Ishikawa (cell line): ENCODE measurements at regions not wholly inside any gene's neighbourhood (a gene's known extent, or its start where the extent isn't known, plus 50 kb on each side); places are given as distances from the start of the nearest gene placed in this dataset.

Source experiments
- CEBPB ChIP-seq: IDR thresholded peaks from 2 replicates; pipeline ENCODE4 v1.6.1; 2012
- CREB1 ChIP-seq: IDR thresholded peaks from 2 replicates; pipeline ENCODE4 v1.6.1; 2012; ENCODE audit warnings: low read depth
- EGR1 ChIP-seq: IDR thresholded peaks from 2 replicates; pipeline ENCODE4 v1.6.1; 2012
- EP300 ChIP-seq: IDR thresholded peaks from 2 replicates; pipeline ENCODE4 v1.6.1; 2012; ENCODE audit warnings: borderline replicate concordance
- FOXM1 ChIP-seq: IDR thresholded peaks from 2 replicates; pipeline ENCODE4 v1.6.1; 2012; ENCODE audit warnings: low read depth, borderline replicate concordance
- NFIC ChIP-seq: IDR thresholded peaks from 2 replicates; pipeline ENCODE4 v1.6.1; 2012
- RAD21 ChIP-seq: IDR thresholded peaks from 2 replicates; pipeline ENCODE4 v1.6.1; 2012; ENCODE audit warnings: low read depth
- TAF1 ChIP-seq: IDR thresholded peaks from 2 replicates; pipeline ENCODE4 v1.6.1; 2012; ENCODE audit warnings: low read depth, mild to moderate bottlenecking
- TCF12 ChIP-seq: IDR thresholded peaks from 2 replicates; pipeline ENCODE4 v1.6.1; 2012; ENCODE audit warnings: low read depth
- TEAD4 ChIP-seq: IDR thresholded peaks from 2 replicates; pipeline ENCODE4 v1.6.1; 2012
- YY1 ChIP-seq: IDR thresholded peaks from 2 replicates; pipeline ENCODE4 v1.6.1; 2012; ENCODE audit warnings: low read depth
- ZBTB7A ChIP-seq: IDR thresholded peaks from 2 replicates; pipeline ENCODE4 v1.6.1; 2012; ENCODE audit warnings: low read depth
- TF ChIP-seq, protein P1 (sequence below): IDR thresholded peaks from 2 replicates; pipeline ENCODE4 v1.6.1; 2012; ENCODE audit warnings: low read depth, mild to moderate bottlenecking
- TF ChIP-seq, protein P2 (sequence below): IDR thresholded peaks from 2 replicates; pipeline ENCODE4 v1.6.1; 2012
- TF ChIP-seq, protein P3 (sequence below): IDR thresholded peaks from 2 replicates; pipeline ENCODE4 v1.6.1; 2012

DNA sequence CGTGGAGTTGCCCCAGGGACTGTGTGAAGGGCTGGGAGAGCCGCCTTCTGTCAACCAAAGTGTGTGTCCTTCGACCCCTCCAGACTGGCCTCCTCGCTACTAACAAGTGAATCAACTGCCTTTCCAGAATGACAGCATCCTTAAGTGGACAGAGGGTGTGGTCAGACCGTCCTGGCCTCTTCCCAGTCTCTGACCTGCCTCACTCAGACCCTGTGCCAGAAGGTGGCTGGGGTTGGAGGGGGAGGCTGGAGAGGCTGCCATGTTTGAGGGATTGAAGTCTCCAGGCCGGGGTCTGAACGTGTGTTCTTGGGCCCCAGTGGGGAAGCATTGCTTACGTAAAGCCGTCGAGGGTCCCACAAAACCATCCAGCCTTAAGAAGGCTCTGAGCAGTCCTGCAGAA is 389.3 kb upstream of the IRX4 start:
- TF ChIP-seq TEAD4 (no peak), YY1 (no peak), EGR1 (no peak), RAD21 (no peak), EP300 (no peak), NFIC (no peak), FOXM1 (no peak), ZBTB7A (no peak), CEBPB (no peak)
- TF ChIP-seq, protein P1, sequence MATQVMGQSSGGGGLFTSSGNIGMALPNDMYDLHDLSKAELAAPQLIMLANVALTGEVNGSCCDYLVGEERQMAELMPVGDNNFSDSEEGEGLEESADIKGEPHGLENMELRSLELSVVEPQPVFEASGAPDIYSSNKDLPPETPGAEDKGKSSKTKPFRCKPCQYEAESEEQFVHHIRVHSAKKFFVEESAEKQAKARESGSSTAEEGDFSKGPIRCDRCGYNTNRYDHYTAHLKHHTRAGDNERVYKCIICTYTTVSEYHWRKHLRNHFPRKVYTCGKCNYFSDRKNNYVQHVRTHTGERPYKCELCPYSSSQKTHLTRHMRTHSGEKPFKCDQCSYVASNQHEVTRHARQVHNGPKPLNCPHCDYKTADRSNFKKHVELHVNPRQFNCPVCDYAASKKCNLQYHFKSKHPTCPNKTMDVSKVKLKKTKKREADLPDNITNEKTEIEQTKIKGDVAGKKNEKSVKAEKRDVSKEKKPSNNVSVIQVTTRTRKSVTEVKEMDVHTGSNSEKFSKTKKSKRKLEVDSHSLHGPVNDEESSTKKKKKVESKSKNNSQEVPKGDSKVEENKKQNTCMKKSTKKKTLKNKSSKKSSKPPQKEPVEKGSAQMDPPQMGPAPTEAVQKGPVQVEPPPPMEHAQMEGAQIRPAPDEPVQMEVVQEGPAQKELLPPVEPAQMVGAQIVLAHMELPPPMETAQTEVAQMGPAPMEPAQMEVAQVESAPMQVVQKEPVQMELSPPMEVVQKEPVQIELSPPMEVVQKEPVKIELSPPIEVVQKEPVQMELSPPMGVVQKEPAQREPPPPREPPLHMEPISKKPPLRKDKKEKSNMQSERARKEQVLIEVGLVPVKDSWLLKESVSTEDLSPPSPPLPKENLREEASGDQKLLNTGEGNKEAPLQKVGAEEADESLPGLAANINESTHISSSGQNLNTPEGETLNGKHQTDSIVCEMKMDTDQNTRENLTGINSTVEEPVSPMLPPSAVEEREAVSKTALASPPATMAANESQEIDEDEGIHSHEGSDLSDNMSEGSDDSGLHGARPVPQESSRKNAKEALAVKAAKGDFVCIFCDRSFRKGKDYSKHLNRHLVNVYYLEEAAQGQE: no peak
- TF ChIP-seq, protein P2, sequence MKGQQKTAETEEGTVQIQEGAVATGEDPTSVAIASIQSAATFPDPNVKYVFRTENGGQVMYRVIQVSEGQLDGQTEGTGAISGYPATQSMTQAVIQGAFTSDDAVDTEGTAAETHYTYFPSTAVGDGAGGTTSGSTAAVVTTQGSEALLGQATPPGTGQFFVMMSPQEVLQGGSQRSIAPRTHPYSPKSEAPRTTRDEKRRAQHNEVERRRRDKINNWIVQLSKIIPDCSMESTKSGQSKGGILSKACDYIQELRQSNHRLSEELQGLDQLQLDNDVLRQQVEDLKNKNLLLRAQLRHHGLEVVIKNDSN: no peak
- TF ChIP-seq, protein P3, sequence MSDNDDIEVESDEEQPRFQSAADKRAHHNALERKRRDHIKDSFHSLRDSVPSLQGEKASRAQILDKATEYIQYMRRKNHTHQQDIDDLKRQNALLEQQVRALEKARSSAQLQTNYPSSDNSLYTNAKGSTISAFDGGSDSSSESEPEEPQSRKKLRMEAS: no peak

DNA sequence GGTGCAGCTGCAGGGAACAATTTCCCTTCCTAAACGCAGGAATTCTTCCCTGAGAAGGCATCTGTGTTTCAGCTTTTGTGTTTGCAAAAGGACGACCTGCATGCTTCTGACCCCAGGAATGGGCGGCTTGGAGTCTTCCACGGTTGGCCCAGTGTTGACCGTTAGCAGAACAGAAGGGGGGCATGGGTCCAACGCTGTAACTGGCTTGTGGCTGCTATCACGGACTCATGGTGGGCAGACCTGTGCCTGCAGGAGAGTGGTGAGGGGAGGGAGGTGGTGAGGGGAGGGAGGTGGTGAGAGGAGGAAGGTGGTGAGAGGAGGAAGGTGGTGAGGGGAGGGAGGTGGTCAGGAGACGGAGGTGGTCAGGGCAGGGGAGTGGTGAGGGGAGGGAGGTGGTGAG is 388.6 kb upstream of the IRX4 start:
- TF ChIP-seq RAD21 (no peak), EGR1 (no peak), CREB1 (no peak), ZBTB7A (no peak), EP300 (no peak), NFIC (no peak), YY1 (no peak), FOXM1 (no peak), TEAD4 (no peak), TAF1 (no peak), CEBPB (no peak), TCF12 (no peak)
- TF ChIP-seq, protein P1: no peak
- TF ChIP-seq, protein P2: no peak
- TF ChIP-seq, protein P3: no peak

DNA sequence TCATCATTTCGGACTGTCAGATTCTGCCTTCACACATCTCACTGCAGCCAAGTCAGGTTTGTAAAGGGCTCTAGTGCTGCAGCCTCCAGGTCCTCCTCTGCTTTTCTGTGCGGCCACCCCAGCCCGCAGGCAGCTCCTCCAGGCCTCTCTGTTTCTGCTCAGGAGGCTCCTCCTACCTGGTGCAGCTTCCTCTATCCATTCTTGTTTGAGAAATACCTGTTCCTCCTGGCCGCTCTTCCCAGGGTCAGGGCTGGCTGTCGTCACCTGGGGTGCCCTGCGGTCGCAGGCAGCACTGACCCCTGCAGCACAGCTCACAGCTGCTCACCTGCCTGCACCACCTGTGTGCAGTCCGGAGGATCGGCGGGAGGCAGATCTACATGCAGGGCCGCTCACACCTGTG is 387.7 kb upstream of the IRX4 start:
- TF ChIP-seq CEBPB (no peak), TEAD4 (no peak), TAF1 (no peak), NFIC (no peak), YY1 (no peak), EGR1 (no peak), EP300 (no peak)

DNA sequence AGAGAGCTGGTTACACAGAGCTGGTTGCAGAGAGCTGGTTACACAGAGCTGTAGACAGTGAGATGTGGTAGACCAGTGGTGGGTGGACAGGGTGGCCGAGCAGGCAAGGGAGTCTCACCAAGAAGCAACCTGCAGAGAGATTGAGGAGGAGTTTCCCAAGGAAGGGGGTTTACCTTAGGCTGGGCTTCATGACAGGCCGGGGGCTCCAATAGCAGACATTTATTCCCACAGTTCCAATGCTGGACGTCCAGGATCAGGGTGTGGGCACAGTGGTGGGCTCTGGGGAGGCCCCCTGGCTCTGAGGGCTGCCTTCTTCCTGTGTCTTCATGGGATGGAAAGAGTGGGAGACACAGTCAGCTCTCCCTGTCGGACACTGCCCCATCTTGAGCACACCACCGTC is 386.9 kb upstream of the IRX4 start:
- no peak for TF ChIP-seq NFIC
- TF ChIP-seq FOXM1: no peak
- no peak for TF ChIP-seq YY1
- TF ChIP-seq CREB1: no peak
- TF ChIP-seq TCF12: no peak
- TF ChIP-seq CEBPB: no peak
- no peak for TF ChIP-seq TEAD4
- TF ChIP-seq TAF1: no peak
- no peak for TF ChIP-seq ZBTB7A
- TF ChIP-seq, protein P2: no peak
- no peak for TF ChIP-seq EGR1

DNA sequence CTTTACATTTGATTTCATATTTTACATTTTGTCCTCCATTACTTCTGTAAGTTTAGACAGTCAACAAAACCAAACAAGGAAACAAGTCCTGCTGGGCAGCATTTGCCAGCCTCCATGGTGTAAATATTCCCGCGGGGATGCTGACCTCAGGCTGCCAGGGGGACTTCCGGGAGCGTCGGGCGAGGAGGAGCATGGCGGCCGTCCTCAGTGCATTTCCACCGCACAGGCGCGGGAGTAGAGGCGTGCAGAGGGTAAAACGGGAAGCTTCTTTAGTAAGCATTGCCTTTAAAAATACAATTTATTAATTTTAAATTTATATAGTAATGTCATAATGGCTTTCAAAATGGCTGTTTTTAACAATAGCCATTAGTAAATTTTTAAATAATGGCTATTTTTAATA is 385.3 kb upstream of the IRX4 start:
- TF ChIP-seq EGR1: no peak
- TF ChIP-seq, protein P3: no peak
- no peak for TF ChIP-seq CREB1
